Trophoblast cell (in vitro differentiated cells and primary cell): ENCODE measurements at regions not wholly inside any gene's neighbourhood (a gene's known extent, or its start where the extent isn't known, plus 50 kb on each side); places are given as distances from the start of the nearest gene placed in this dataset.

ENCODE experiments used
- DNase-seq, 2 donors: peaks; one replicate each; pipeline ENCODE4 v3.0.0-alpha.2; 2016
- H2AFZ ChIP-seq: 2 replicates; pipeline ENCODE4 v1.6.1; 2013; ENCODE audit warnings: low read length, moderate library complexity, mild to moderate bottlenecking; ENCODE audit not compliant: insufficient read depth, poor library complexity
- H2AK5ac ChIP-seq: 2 replicates; pipeline ENCODE4 v1.6.1; 2013; ENCODE audit warnings: mild to moderate bottlenecking, low read length
- H2BK120ac ChIP-seq: 2 replicates; pipeline ENCODE4 v1.6.1; 2013; ENCODE audit warnings: low read length, mild to moderate bottlenecking, moderate library complexity; ENCODE audit not compliant: insufficient read depth, poor library complexity
- H2BK12ac ChIP-seq: 2 replicates; pipeline ENCODE4 v1.6.1; 2013; ENCODE audit warnings: mild to moderate bottlenecking, low read length, moderate library complexity
- H2BK5ac ChIP-seq: 2 replicates; pipeline ENCODE4 v1.6.1; 2013; ENCODE audit warnings: low read length, low read depth, moderate library complexity, mild to moderate bottlenecking; ENCODE audit not compliant: poor library complexity
- H3K14ac ChIP-seq: 2 replicates; pipeline ENCODE4 v1.6.1; 2013; ENCODE audit warnings: mild to moderate bottlenecking, low read length
- H3K18ac ChIP-seq: 2 replicates; pipeline ENCODE4 v1.6.1; 2013; ENCODE audit warnings: mild to moderate bottlenecking, low read length
- H3K23ac ChIP-seq: 2 replicates; pipeline ENCODE4 v1.6.1; 2013; ENCODE audit warnings: low read length
- H3K27ac ChIP-seq: 2 replicates; pipeline ENCODE4 v1.5.1; 2013; ENCODE audit warnings: low read depth, mild to moderate bottlenecking, inconsistent platforms, low read length, moderate library complexity
- H3K27me3 ChIP-seq: 2 replicates; pipeline ENCODE4 v1.6.1; 2013; ENCODE audit warnings: inconsistent platforms, mild to moderate bottlenecking, low read length, moderate library complexity; ENCODE audit not compliant: insufficient read depth
- H3K36me3 ChIP-seq, 2 experiments: 1 replicate in 1 of 2; 2 replicates in 1 of 2; pipeline ENCODE4 v1.6.1; 2013; ENCODE audit warnings: low read length in 2 of 2, mild to moderate bottlenecking in 2 of 2, moderate library complexity in 1 of 2; ENCODE audit not compliant: insufficient read depth in 2 of 2, control insufficient read depth in 1 of 2
- H3K4ac ChIP-seq: 2 replicates; pipeline ENCODE4 v1.6.1; 2013; ENCODE audit warnings: low read depth, mild to moderate bottlenecking, low read length, moderate library complexity
- H3K4me1 ChIP-seq, 2 experiments: 1 replicate in 1 of 2; 2 replicates in 1 of 2; pipeline ENCODE4 v1.6.1; 2013; ENCODE audit warnings: low read length in 2 of 2, mild to moderate bottlenecking in 2 of 2, moderate library complexity in 1 of 2; ENCODE audit not compliant: insufficient read depth in 2 of 2, control insufficient read depth in 1 of 2
- H3K4me2 ChIP-seq: 2 replicates; pipeline ENCODE4 v1.6.1; 2013; ENCODE audit warnings: inconsistent platforms, mild to moderate bottlenecking, low read length, moderate library complexity
- H3K4me3 ChIP-seq: 2 replicates; pipeline ENCODE4 v1.5.1; 2013; ENCODE audit warnings: mild to moderate bottlenecking, low read depth, low read length, inconsistent platforms
- H3K79me1 ChIP-seq: one replicate; pipeline ENCODE4 v1.6.1; 2013; ENCODE audit warnings: low read length
- H3K79me2 ChIP-seq: 2 replicates; pipeline ENCODE4 v1.6.1; 2013; ENCODE audit warnings: low read length, mild to moderate bottlenecking; ENCODE audit not compliant: control insufficient read depth, insufficient read depth, poor library complexity
- H3K9ac ChIP-seq: 2 replicates; pipeline ENCODE4 v1.6.1; 2013; ENCODE audit warnings: mild to moderate bottlenecking, low read length
- H3K9me3 ChIP-seq: 2 replicates; pipeline ENCODE4 v1.6.1; 2013; ENCODE audit warnings: low read depth, mild to moderate bottlenecking, control low read depth, inconsistent platforms, low read length; ENCODE audit not compliant: insufficient read depth
- H4K12ac ChIP-seq: 2 replicates; pipeline ENCODE4 v1.6.1; 2013; ENCODE audit warnings: low read depth, mild to moderate bottlenecking, low read length, moderate library complexity
- H4K8ac ChIP-seq: 2 replicates; pipeline ENCODE4 v1.6.1; 2013; ENCODE audit warnings: low read depth, mild to moderate bottlenecking, low read length, moderate library complexity
- H4K91ac ChIP-seq: one replicate; pipeline ENCODE4 v1.6.1; 2013; ENCODE audit warnings: low read depth, mild to moderate bottlenecking, low read length, moderate library complexity
- WGBS: extraction: QIAGEN DNeasy Blood & Tissue Kit; methylation state at CpG from one replicate; pipeline ENCODE4 v1.1.7; 2013; ENCODE audit warnings: missing lambda C conversion rate; ENCODE audit not compliant: insufficient read length, insufficient coverage; ENCODE audit errors: extremely low coverage; 5-methylcytosine and 5-hydroxymethylcytosine counted together

- H2AK5ac ChIP-seq, result no peak overlapping the region
- H3K36me3 ChIP-seq, result no peaks in the 10 kb centered on the region
- no peaks in the 10 kb centered on the region for H3K27me3 ChIP-seq
- H4K12ac ChIP-seq, result no peak overlapping the region
- peaks cover 2% of the 10 kb centered on the region for H3K9me3 ChIP-seq
- no peak overlapping the region for H3K4ac ChIP-seq
- no peak overlapping the region for H2BK12ac ChIP-seq
- no peaks in the 10 kb centered on the region for H3K79me1 ChIP-seq
- no peak overlapping the region for H2BK120ac ChIP-seq
- H3K14ac ChIP-seq, result no peak overlapping the region
- no peak overlapping the region for H3K4me3 ChIP-seq
- H3K4me2 ChIP-seq, result no peak overlapping the region
- no peak overlapping the region for H2BK5ac ChIP-seq
- H3K27ac ChIP-seq, result no peak overlapping the region
- no peak overlapping the region for H4K91ac ChIP-seq
- no peak overlapping the region for H3K23ac ChIP-seq
- no CpG with 5 or more reads among the region's 17 CpGs for WGBS
- no peak overlapping the region for H2AFZ ChIP-seq
- H3K79me2 ChIP-seq, result no peaks in the 10 kb centered on the region
- no peaks in the 10 kb centered on the region for H3K4me1 ChIP-seq
- no peak overlapping the region for H3K18ac ChIP-seq
- H3K9ac ChIP-seq, result no peak overlapping the region
- no peak overlapping the region for H4K8ac ChIP-seq
- DNase-seq, result no peak
Observed at GRCh38 chr2:239519921-239520585, 119.2 kb upstream of the HDAC4 start.

- no peak overlapping the region for H4K8ac ChIP-seq
- H2AFZ ChIP-seq, result no peak overlapping the region
- no peaks in the 10 kb centered on the region for H3K79me2 ChIP-seq
- H3K14ac ChIP-seq, result no peak overlapping the region
- H2BK12ac ChIP-seq, result no peak overlapping the region
- H4K91ac ChIP-seq, result no peak overlapping the region
- H3K4me3 ChIP-seq, result no peak overlapping the region
- no peaks in the 10 kb centered on the region for H3K27me3 ChIP-seq
- H3K9me3 ChIP-seq, result peaks cover 2% of the 10 kb centered on the region
- no peak overlapping the region for H3K27ac ChIP-seq
- H3K4me2 ChIP-seq, result no peak overlapping the region
- no peak overlapping the region for H3K18ac ChIP-seq
- no peaks in the 10 kb centered on the region for H3K4me1 ChIP-seq
- no peak overlapping the region for H3K9ac ChIP-seq
- H4K12ac ChIP-seq, result no peak overlapping the region
- H2BK120ac ChIP-seq, result no peak overlapping the region
- H2AK5ac ChIP-seq, result no peak overlapping the region
- no peak for DNase-seq
- H3K36me3 ChIP-seq, result no peaks in the 10 kb centered on the region
- no CpG with 5 or more reads among the region's 22 CpGs for WGBS
- H3K4ac ChIP-seq, result no peak overlapping the region
- H3K23ac ChIP-seq, result no peak overlapping the region
- no peaks in the 10 kb centered on the region for H3K79me1 ChIP-seq
- H2BK5ac ChIP-seq, result no peak overlapping the region
Observed at GRCh38 chr2:239519089-239519920, 118.5 kb upstream of the HDAC4 start.

- Histone ChIP-seq H3K4me1 (no peaks in the 10 kb centered on the region), H2BK5ac (no peak overlapping the region), H2BK12ac (no peak overlapping the region), H2AK5ac (no peak overlapping the region), H3K9ac (no peak overlapping the region), H3K79me2 (no peaks in the 10 kb centered on the region), H3K18ac (no peak overlapping the region), H3K27ac (no peak overlapping the region), H3K4me2 (no peak overlapping the region), H3K9me3 (peaks cover 2% of the 10 kb centered on the region), H3K23ac (no peak overlapping the region), H2BK120ac (no peak overlapping the region), H4K12ac (no peak overlapping the region), H3K4ac (no peak overlapping the region), H2AFZ (no peak overlapping the region), H3K4me3 (no peak overlapping the region), H4K8ac (no peak overlapping the region), H3K79me1 (no peaks in the 10 kb centered on the region), H3K36me3 (no peaks in the 10 kb centered on the region), H3K27me3 (no peaks in the 10 kb centered on the region), H4K91ac (no peak overlapping the region), H3K14ac (no peak overlapping the region)
- DNase-seq, result no peak
- WGBS, result no CpG with 5 or more reads among the region's 19 CpGs
Observed at GRCh38 chr2:239518286-239519088, 117.7 kb upstream of the HDAC4 start.

- Histone ChIP-seq H3K18ac (no peak overlapping the region), H3K4me3 (no peak overlapping the region), H2BK120ac (no peak overlapping the region), H3K9me3 (peaks cover 2% of the 10 kb centered on the region), H3K4me1 (no peaks in the 10 kb centered on the region), H3K79me2 (no peaks in the 10 kb centered on the region), H4K91ac (no peak overlapping the region), H3K27ac (no peak overlapping the region), H4K8ac (no peak overlapping the region), H3K36me3 (no peaks in the 10 kb centered on the region), H3K23ac (no peak overlapping the region), H2AK5ac (no peak overlapping the region), H3K27me3 (no peaks in the 10 kb centered on the region), H2AFZ (no peak overlapping the region), H2BK12ac (no peak overlapping the region), H3K14ac (no peak overlapping the region), H2BK5ac (no peak overlapping the region), H3K79me1 (no peaks in the 10 kb centered on the region), H4K12ac (no peak overlapping the region), H3K4ac (no peak overlapping the region), H3K4me2 (no peak overlapping the region), H3K9ac (no peak overlapping the region)
- no CpG with 5 or more reads among the region's 16 CpGs for WGBS
- DNase-seq, result no peak
Observed at GRCh38 chr2:239517686-239518085, 116.9 kb upstream of the HDAC4 start.
